ENCODE measurements at regions not wholly inside any gene's neighbourhood (a gene's known extent, or its start where the extent isn't known, plus 50 kb on each side); places are given as distances from the start of the nearest gene placed in this dataset.

DNA sequence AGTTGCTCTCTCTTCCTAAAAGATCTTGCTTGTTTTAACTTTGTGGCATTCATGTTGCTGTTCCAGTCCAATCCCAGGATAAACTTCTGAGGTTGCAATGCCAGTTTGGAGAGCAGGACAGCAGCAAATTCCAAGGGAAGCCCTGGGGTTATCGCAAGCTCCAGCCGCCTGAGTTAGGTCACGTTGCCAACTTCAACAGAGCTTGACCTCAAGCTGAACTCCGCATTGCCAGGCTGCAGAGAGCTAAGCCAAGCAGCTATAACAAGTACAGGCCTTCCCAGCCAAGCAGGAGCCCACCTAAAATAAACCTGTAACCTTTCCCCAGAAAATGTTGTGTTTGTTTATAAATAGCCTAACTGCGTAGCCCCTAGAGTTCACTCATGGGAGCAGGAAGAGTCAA is 138.9 kb upstream of the LYZL1 start:
- Mint-ChIP-seq H3K36me3 (ENCODE audit: low read depth) (no peaks in the 10 kb centered on the region), H3K9me3 (no peaks in the 10 kb centered on the region), H3K27me3 (ENCODE audit: low read depth) (no peaks in the 10 kb centered on the region), H3K4me1 (peaks cover 10% of the 10 kb centered on the region), H3K4me3 (no peak overlapping the region), H3K27ac (ENCODE audit: unreplicated experiment) (no peak overlapping the region)
- TF ChIP-seq, protein P1, sequence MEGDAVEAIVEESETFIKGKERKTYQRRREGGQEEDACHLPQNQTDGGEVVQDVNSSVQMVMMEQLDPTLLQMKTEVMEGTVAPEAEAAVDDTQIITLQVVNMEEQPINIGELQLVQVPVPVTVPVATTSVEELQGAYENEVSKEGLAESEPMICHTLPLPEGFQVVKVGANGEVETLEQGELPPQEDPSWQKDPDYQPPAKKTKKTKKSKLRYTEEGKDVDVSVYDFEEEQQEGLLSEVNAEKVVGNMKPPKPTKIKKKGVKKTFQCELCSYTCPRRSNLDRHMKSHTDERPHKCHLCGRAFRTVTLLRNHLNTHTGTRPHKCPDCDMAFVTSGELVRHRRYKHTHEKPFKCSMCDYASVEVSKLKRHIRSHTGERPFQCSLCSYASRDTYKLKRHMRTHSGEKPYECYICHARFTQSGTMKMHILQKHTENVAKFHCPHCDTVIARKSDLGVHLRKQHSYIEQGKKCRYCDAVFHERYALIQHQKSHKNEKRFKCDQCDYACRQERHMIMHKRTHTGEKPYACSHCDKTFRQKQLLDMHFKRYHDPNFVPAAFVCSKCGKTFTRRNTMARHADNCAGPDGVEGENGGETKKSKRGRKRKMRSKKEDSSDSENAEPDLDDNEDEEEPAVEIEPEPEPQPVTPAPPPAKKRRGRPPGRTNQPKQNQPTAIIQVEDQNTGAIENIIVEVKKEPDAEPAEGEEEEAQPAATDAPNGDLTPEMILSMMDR (conservative IDR thresholded peaks at IDR 0.05), result no peak
- DNase-seq (ENCODE audit: low read depth, low spot score), result no peak

DNA sequence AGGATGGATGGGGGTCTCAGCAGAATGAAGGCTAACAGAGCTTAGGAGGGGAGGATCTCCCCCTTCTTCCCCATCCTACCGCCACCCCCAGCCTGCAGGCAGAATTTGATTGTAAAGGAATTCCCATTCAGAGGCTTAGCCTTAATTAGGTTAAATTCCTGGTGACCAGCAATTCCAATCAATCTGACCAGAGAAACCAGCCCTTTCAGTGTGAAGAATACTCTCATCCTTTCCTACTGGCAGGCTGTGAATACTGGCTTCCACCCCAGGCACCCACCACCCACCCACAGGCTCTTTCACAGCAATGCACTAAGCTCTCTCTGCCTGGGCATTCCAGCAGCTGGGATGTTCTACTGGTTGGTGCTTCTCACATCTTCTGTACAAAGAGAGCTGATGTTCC is 137.9 kb upstream of the LYZL1 start:
- Mint-ChIP-seq H3K4me3 (no peak overlapping the region), H3K4me1 (peaks cover 10% of the 10 kb centered on the region), H3K27me3 (ENCODE audit: low read depth) (no peaks in the 10 kb centered on the region), H3K9me3 (no peaks in the 10 kb centered on the region), H3K27ac (ENCODE audit: unreplicated experiment) (no peak overlapping the region), H3K36me3 (ENCODE audit: low read depth) (no peaks in the 10 kb centered on the region)
- no peak for DNase-seq (ENCODE audit: low read depth, low spot score)
- TF ChIP-seq, protein P1 (conservative IDR thresholded peaks at IDR 0.05), result no peak

DNA sequence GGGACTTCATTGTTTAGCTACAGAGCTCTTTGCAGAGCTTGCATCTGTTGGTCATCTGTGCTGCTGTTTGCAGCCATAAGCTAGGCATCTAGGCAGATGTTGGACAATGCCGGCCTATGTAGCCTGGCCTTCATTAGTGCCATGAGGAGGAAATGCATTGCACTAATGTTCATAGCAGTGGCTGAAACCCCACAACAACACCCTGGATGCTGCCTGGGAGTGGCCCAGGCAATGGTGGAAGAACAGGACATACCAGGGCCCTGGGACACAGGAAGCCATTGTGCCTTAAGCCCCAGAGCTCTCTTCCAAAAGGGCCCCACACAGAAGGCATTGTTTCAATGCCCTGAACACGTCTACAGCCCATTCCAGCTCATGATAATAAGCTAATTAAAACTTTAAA is 131.5 kb upstream of the LYZL1 start:
- Mint-ChIP-seq H3K27me3 (ENCODE audit: low read depth) (no peaks in the 10 kb centered on the region), H3K4me1 (peaks cover 24% of the 10 kb centered on the region), H3K4me3 (no peak overlapping the region), H3K9me3 (no peaks in the 10 kb centered on the region), H3K27ac (ENCODE audit: unreplicated experiment) (no peak overlapping the region), H3K36me3 (ENCODE audit: low read depth) (no peaks in the 10 kb centered on the region)
- DNase-seq (ENCODE audit: low read depth, low spot score), result no peak
- TF ChIP-seq, protein P1 (conservative IDR thresholded peaks at IDR 0.05), result no peak

- H3K4me1 Mint-ChIP-seq, result peaks cover 24% of the 10 kb centered on the region
Measured at GRCh38 chr10:29158066-29158465, 130.8 kb upstream of the LYZL1 start.

DNA sequence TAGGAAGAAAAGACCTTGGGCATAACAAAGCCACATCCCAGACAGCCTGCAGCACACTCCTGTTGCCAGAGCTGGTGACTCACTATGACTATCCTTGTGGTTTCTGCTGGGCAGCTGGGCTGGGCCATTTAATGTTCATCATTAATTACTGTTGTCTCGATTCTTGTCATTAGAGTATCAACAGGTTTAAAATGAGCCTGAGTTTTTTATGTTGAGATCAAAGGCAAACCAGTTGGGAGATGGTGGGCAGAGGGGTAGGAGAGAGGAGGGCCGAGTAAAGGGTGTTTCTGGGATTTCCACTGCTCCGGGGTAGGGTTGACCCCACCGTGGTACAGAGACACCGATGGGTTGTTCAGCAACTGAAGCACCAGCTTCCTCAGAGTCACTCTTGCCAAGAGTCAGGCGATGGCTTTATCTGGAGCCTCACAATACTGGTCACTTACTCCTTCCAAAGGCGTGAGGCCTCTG is 128.7 kb upstream of the LYZL1 start:
- Mint-ChIP-seq H3K9me3 (peaks cover 5% of the 10 kb centered on the region), H3K4me1 (peaks cover 24% of the 10 kb centered on the region), H3K27me3 (ENCODE audit: low read depth) (no peaks in the 10 kb centered on the region), H3K36me3 (ENCODE audit: low read depth) (peaks cover 6% of the 10 kb centered on the region), H3K4me3 (no peak overlapping the region), H3K27ac (ENCODE audit: unreplicated experiment) (no peak overlapping the region)
- DNase-seq (ENCODE audit: low read depth, low spot score), result no peak
- TF ChIP-seq, protein P1 (conservative IDR thresholded peaks at IDR 0.05), result no peak

More at GRCh38 chr10:29158066-29158465, 130.8 kb upstream of the LYZL1 start:
- TF ChIP-seq, protein P1 (conservative IDR thresholded peaks at IDR 0.05), result no peak
- no peaks in the 10 kb centered on the region for H3K36me3 Mint-ChIP-seq (ENCODE audit: low read depth)
- no peaks in the 10 kb centered on the region for H3K27me3 Mint-ChIP-seq (ENCODE audit: low read depth)
- H3K4me3 Mint-ChIP-seq, result no peak overlapping the region
- no peaks in the 10 kb centered on the region for H3K9me3 Mint-ChIP-seq
- DNase-seq (ENCODE audit: low read depth, low spot score), result no peak
- H3K27ac Mint-ChIP-seq (ENCODE audit: unreplicated experiment), result no peak overlapping the region

DNA sequence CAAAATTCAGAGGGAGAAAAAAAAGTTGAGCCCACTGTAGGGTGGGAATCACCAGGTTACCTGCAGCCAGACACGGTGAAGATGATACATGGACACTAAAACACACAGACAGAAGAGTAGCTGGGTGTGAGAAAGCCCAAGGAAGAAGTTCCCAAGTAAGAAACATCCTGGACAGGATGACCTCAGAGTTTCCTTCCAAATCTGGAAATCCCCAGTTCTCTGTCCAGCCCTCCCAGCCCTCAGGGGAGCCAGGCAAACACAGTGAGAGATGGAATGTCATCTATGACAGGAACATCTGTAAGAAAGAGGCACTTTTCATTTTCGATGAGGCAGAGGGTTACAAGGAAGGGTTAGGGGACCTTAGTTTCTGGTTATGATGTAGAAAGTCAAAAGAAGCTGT is 125.1 kb upstream of the LYZL1 start:
- H3K4me1 Mint-ChIP-seq, result peaks cover 4% of the 10 kb centered on the region
- H3K4me3 Mint-ChIP-seq, result no peak overlapping the region
- peaks cover 21% of the 10 kb centered on the region for H3K36me3 Mint-ChIP-seq (ENCODE audit: low read depth)
- no peak overlapping the region for H3K27ac Mint-ChIP-seq (ENCODE audit: unreplicated experiment)
- H3K27me3 Mint-ChIP-seq (ENCODE audit: low read depth), result no peaks in the 10 kb centered on the region
- TF ChIP-seq, protein P1 (conservative IDR thresholded peaks at IDR 0.05), result no peak
- DNase-seq (ENCODE audit: low read depth, low spot score), result no peak
- peaks cover 17% of the 10 kb centered on the region for H3K9me3 Mint-ChIP-seq

Data from neural crest cell (in vitro differentiated cells).